ENCODE measurements at regions not wholly inside any gene's neighbourhood (a gene's known extent, or its start where the extent isn't known, plus 50 kb on each side); places are given as distances from the start of the nearest gene placed in this dataset.

DNA sequence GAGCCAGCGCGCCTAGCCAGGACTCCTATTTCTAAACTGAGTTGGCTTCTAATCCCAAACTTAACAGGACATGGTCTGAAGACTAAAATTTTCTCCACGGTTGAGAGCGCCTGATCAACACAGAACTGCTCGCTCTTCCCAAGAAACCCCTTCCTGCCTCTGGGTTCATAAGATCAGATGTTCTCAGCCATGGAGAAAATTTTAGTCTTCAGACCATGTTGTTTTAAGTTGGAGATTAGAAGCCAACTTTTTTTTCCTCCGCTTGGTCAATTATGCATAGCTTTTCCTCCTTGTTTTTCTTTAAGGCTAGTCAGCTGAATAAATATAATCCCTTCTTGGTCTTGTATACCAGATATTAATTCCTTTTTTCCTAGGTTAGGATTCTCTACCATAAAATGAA lies 356.6 kb upstream of the ADAMTS9 start:
- TF ChIP-seq, protein P1, sequence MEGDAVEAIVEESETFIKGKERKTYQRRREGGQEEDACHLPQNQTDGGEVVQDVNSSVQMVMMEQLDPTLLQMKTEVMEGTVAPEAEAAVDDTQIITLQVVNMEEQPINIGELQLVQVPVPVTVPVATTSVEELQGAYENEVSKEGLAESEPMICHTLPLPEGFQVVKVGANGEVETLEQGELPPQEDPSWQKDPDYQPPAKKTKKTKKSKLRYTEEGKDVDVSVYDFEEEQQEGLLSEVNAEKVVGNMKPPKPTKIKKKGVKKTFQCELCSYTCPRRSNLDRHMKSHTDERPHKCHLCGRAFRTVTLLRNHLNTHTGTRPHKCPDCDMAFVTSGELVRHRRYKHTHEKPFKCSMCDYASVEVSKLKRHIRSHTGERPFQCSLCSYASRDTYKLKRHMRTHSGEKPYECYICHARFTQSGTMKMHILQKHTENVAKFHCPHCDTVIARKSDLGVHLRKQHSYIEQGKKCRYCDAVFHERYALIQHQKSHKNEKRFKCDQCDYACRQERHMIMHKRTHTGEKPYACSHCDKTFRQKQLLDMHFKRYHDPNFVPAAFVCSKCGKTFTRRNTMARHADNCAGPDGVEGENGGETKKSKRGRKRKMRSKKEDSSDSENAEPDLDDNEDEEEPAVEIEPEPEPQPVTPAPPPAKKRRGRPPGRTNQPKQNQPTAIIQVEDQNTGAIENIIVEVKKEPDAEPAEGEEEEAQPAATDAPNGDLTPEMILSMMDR (IDR thresholded peaks at IDR 0.05), result no peak
- TF ChIP-seq POLR2A (IDR thresholded peaks at IDR 0.05) (no peak), POLR2AphosphoS5 (IDR thresholded peaks at IDR 0.05) (no peak)
